ENCODE measurements at regions not wholly inside any gene's neighbourhood (a gene's known extent, or its start where the extent isn't known, plus 50 kb on each side); places are given as distances from the start of the nearest gene placed in this dataset.

DNA sequence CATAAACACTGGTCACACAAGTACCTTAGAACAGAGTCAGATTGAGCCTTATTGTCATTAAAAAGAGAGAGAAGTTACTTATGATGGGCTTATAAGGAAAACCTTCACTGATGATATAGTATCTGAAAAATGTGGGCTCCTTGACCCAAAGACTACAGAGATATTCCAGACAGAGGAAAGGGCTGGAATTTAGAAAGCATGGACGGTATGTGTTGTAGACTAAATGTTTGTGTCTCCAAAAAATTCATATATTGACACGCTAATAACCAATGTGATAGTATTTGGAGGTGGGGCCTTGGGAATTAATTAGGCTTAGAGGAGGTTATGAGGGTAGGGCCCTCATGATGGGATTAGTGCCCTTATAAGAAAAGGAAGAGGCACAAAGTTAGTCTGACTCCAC is 61.0 kb upstream of the DAZL start:
- no TSS peak for BruUV-seq (replicated peaks)
- POLR2A ChIA-PET = interaction anchor here (0.7 kb wide), 1 partner anchor 34 kb away, joined by 10 read pairs; no protein-coding TSS in a partner anchor

More for the DNA sequence above, 61.0 kb upstream of the DAZL start:
- Histone ChIP-seq H3K4me1 (ENCODE audit: control insufficient read depth, extremely low read depth, insufficient read depth, low read length) (no peaks in the 10 kb centered on the region), H3K27me3 (ENCODE audit: control insufficient read depth in 2 of 2, insufficient read depth in 2 of 2, low read length in 2 of 2) (peaks cover 0 to 2% of the 10 kb centered on the region in 2 experiments), H3K4me2 (ENCODE audit: insufficient read depth, low read length) (no peak overlapping the region), H2AFZ (ENCODE audit: low read depth, low read length) (no peak overlapping the region), H4K20me1 (replicated peaks; ENCODE audit: control insufficient read depth, extremely low read depth, insufficient read depth, low read length) (no peaks in the 10 kb centered on the region), H3K9me3 (replicated peaks; ENCODE audit: control insufficient read depth, insufficient read depth, low read length) (no peaks in the 10 kb centered on the region), H3K9ac (replicated peaks; ENCODE audit: extremely low read depth, insufficient read depth, low read length) (no peak overlapping the region), H3K79me2 (ENCODE audit: control insufficient read depth, insufficient read depth, low read length) (no peaks in the 10 kb centered on the region), H3K9me1 (replicated peaks; ENCODE audit: control insufficient read depth, extremely low read depth, insufficient read depth, low read length) (no peaks in the 10 kb centered on the region), H3K36me3 (ENCODE audit: control insufficient read depth in 2 of 2, extremely low read depth in 1 of 2, insufficient read depth in 2 of 2, low read length in 2 of 2) (no peaks in the 10 kb centered on the region), H3K27ac (ENCODE audit: insufficient read depth, low read depth, low read length) (no peak overlapping the region), H3K4me3 (replicated peaks in 1 of 3; ENCODE audit: insufficient read depth in 1 of 3, low read depth in 1 of 3, low read length in 3 of 3) (no peak overlapping the region)
- TF ChIP-seq MYC (IDR thresholded peaks at IDR 0.05; ENCODE audit: low read depth, low read length) (no peak), JUN (IDR thresholded peaks at IDR 0.05; ENCODE audit: borderline replicate concordance, insufficient read depth, insufficient read length, low read depth) (no peak), EZH2 (IDR thresholded peaks at IDR 0.05; ENCODE audit: borderline replicate concordance, low read depth, low read length, severe bottlenecking) (no peak), POLR2A (IDR thresholded peaks at IDR 0.05; ENCODE audit: low read depth, low read length) (no peak), POLR2AphosphoS5 (IDR thresholded peaks at IDR 0.05; ENCODE audit: insufficient read depth, low read depth, low read length) (no peak), GATA2 (IDR thresholded peaks at IDR 0.05; ENCODE audit: insufficient read depth, insufficient read length, low read depth, low read length) (no peak), FOS (IDR thresholded peaks at IDR 0.05; ENCODE audit: borderline replicate concordance, insufficient read depth, low read length) (no peak)
- TF ChIP-seq, protein P1, sequence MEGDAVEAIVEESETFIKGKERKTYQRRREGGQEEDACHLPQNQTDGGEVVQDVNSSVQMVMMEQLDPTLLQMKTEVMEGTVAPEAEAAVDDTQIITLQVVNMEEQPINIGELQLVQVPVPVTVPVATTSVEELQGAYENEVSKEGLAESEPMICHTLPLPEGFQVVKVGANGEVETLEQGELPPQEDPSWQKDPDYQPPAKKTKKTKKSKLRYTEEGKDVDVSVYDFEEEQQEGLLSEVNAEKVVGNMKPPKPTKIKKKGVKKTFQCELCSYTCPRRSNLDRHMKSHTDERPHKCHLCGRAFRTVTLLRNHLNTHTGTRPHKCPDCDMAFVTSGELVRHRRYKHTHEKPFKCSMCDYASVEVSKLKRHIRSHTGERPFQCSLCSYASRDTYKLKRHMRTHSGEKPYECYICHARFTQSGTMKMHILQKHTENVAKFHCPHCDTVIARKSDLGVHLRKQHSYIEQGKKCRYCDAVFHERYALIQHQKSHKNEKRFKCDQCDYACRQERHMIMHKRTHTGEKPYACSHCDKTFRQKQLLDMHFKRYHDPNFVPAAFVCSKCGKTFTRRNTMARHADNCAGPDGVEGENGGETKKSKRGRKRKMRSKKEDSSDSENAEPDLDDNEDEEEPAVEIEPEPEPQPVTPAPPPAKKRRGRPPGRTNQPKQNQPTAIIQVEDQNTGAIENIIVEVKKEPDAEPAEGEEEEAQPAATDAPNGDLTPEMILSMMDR (IDR thresholded peaks at IDR 0.05; ENCODE audit: extremely low read depth in 1 of 2, insufficient read depth in 1 of 2, low read depth in 1 of 2, low read length in 2 of 2) = no peak
- TF ChIP-seq, protein P2, sequence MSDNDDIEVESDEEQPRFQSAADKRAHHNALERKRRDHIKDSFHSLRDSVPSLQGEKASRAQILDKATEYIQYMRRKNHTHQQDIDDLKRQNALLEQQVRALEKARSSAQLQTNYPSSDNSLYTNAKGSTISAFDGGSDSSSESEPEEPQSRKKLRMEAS (IDR thresholded peaks at IDR 0.05; ENCODE audit: insufficient read depth, insufficient read length) = no peak
- dilution Hi-C loops (cut with MboI; ENCODE audit: extremely low pct_ligation_motif_present, low sequenced_read_pairs) (no loop called here), intact Hi-C loops (cut with micrococcal nuclease) (no loop called here)
- DNase-seq (ENCODE audit: low read depth, low spot score) (no peak), FAIRE-seq (no peak)
- CTCF ChIA-PET = no interaction called here

Measured in endothelial cell of umbilical vein (primary cell).